ENCODE measurements at regions not wholly inside any gene's neighbourhood (a gene's known extent, or its start where the extent isn't known, plus 50 kb on each side); places are given as distances from the start of the nearest gene placed in this dataset.

DNA sequence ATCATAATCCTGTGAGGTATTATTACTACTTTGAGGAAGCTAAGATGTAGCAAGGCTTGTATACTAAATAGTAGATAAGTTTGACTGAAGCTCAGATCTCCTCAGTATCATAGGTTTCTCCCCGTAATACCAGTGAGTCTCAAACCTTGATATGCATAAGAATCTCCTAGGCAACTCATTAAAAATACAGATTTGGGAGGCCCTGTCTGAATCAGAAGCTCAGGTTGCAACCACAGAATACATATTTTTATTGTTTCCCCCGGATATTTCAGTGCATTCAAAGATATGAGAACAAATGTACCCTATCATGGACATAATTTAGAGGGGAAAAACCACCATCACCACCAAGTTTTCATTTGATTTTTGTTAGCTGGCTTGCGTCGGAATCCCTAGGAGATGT is 242.1 kb upstream of the C2CD4B start (continued):
- no peak for TF ChIP-seq TAF1 (conservative IDR thresholded peaks at IDR 0.05)
- no peak for TF ChIP-seq GABPA (IDR thresholded peaks at IDR 0.05 in 1 of 2, conservative IDR thresholded peaks at IDR 0.05 in 1 of 2)

DNA sequence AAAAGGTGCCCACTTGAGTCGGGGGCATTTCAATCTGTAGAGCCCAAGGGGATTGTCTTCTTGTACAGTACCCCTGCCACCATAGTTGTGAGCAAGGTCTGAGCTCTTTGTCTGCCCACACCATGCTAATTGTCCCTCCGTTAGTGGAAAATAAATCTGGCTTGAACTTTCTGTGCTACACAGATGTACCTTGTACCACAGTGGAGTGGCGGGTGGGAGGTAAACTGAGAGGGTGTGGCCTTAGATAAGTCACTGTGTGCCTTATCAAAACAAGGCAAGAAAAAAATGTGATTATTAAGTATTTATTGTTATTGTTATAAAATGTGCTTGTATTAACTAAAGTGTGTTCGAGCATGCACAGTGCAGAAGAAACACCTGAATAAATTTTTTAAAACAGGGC is 242.9 kb upstream of the C2CD4B start:
- Histone ChIP-seq H3K36me3 (ENCODE audit: control insufficient read depth in 4 of 4, insufficient read depth in 3 of 4, low read depth in 1 of 4, low read length in 3 of 4) (no peaks in the 10 kb centered on the region), H3K4me3 (ENCODE audit: low read depth in 1 of 3, low read length in 3 of 3) (no peak overlapping the region), H3K27ac (ENCODE audit: low read depth in 1 of 2, low read length in 2 of 2) (no peak overlapping the region), H3K27me3 (ENCODE audit: control insufficient read depth in 4 of 4, insufficient read depth in 4 of 4, low read length in 3 of 4) (no peaks in the 10 kb centered on the region), H3K9me3 (ENCODE audit: control insufficient read depth in 4 of 4, low read length in 3 of 4) (no peaks in the 10 kb centered on the region), H3K4me1 (ENCODE audit: control insufficient read depth in 4 of 4, insufficient read depth in 4 of 4, low read length in 3 of 4) (no peaks in the 10 kb centered on the region), H3K9ac (ENCODE audit: low read depth in 1 of 2, low read length in 2 of 2) (no peak overlapping the region)
- no peak for DNase-seq (ENCODE audit: low spot score)
- 90% methylated on average over 4 of the region's 4 CpGs for WGBS
- TF ChIP-seq TAF1 (conservative IDR thresholded peaks at IDR 0.05) (no peak), HNF4G (IDR thresholded peaks at IDR 0.05) (no peak), FOXA2 (IDR thresholded peaks at IDR 0.05) (no peak), HNF4A (conservative IDR thresholded peaks at IDR 0.05) (no peak), SP1 (IDR thresholded peaks at IDR 0.05) (no peak)
- TF ChIP-seq, protein P1, sequence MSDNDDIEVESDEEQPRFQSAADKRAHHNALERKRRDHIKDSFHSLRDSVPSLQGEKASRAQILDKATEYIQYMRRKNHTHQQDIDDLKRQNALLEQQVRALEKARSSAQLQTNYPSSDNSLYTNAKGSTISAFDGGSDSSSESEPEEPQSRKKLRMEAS (IDR thresholded peaks at IDR 0.05) = no peak
- TF ChIP-seq, protein P2, sequence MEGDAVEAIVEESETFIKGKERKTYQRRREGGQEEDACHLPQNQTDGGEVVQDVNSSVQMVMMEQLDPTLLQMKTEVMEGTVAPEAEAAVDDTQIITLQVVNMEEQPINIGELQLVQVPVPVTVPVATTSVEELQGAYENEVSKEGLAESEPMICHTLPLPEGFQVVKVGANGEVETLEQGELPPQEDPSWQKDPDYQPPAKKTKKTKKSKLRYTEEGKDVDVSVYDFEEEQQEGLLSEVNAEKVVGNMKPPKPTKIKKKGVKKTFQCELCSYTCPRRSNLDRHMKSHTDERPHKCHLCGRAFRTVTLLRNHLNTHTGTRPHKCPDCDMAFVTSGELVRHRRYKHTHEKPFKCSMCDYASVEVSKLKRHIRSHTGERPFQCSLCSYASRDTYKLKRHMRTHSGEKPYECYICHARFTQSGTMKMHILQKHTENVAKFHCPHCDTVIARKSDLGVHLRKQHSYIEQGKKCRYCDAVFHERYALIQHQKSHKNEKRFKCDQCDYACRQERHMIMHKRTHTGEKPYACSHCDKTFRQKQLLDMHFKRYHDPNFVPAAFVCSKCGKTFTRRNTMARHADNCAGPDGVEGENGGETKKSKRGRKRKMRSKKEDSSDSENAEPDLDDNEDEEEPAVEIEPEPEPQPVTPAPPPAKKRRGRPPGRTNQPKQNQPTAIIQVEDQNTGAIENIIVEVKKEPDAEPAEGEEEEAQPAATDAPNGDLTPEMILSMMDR (IDR thresholded peaks at IDR 0.05; ENCODE audit: low read depth, low read length, missing input control) = no peak

DNA sequence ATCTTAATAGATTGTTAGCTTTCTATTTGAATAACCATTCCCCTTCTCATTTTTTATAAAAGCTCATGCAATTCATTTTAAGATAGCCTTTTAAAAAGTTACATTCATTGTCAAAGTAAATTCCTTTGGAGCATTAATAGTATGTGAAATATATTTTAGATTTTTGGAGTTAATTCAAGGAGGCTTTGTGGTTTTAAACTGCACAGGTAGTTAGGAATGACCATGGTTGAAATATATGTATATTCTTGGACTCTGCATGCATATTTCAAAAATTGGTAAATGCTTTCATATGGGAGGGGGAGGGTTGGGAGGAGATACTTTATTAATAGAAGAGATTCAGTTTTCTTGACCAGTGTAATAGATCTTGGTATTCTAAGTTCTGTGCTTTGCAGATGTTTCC is 244.4 kb upstream of the C2CD4B start:
- TF ChIP-seq, protein P3, sequence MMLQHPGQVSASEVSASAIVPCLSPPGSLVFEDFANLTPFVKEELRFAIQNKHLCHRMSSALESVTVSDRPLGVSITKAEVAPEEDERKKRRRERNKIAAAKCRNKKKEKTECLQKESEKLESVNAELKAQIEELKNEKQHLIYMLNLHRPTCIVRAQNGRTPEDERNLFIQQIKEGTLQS (IDR thresholded peaks at IDR 0.05) = no peak
- no peak for TF ChIP-seq RAD21 (IDR thresholded peaks at IDR 0.05)
- TF ChIP-seq RXRA (IDR thresholded peaks at IDR 0.05) = no peak
- H3K4me1 ChIP-seq (ENCODE audit: control insufficient read depth in 4 of 4, insufficient read depth in 4 of 4, low read length in 3 of 4) = no peaks in the 10 kb centered on the region
- H3K9me3 ChIP-seq (ENCODE audit: control insufficient read depth in 4 of 4, low read length in 3 of 4) = no peaks in the 10 kb centered on the region
- no peak overlapping the region for H3K27ac ChIP-seq (ENCODE audit: low read depth in 1 of 2, low read length in 2 of 2)
- H3K9ac ChIP-seq (ENCODE audit: low read depth in 1 of 2, low read length in 2 of 2) = no peak overlapping the region
- H3K27me3 ChIP-seq (ENCODE audit: control insufficient read depth in 4 of 4, insufficient read depth in 4 of 4, low read length in 3 of 4) = no peaks in the 10 kb centered on the region
- H3K4me3 ChIP-seq (ENCODE audit: low read depth in 1 of 3, low read length in 3 of 3) = no peak overlapping the region
- no peak for DNase-seq (ENCODE audit: low spot score)
- H3K36me3 ChIP-seq (ENCODE audit: control insufficient read depth in 4 of 4, insufficient read depth in 3 of 4, low read depth in 1 of 4, low read length in 3 of 4) = no peaks in the 10 kb centered on the region

DNA sequence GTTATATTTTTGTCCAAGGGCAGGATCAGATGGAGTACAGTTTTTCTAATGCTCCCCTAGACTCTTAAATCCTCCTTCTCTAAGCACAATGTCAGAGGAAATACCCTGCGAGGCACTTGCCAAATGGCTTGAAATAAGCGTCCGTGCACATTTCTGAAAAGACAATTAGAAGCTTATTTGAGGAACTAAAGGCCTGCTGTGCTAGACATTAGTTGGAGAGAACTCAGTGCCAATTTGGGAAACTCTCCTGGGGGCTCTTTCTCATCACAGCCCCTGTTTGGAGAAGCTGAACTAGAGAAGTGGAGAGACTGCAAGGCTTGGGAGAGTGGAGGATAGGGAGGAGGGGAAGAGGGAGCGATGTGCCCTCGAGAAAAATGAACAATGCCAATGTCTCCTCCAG is 247.6 kb upstream of the C2CD4B start:
- DNase-seq (ENCODE audit: low spot score) = no peak
- 86% methylated on average over 5 of the region's 5 CpGs for WGBS
- no peaks in the 10 kb centered on the region for H3K4me1 ChIP-seq (ENCODE audit: control insufficient read depth in 4 of 4, insufficient read depth in 4 of 4, low read length in 3 of 4)
- TF ChIP-seq RXRA (IDR thresholded peaks at IDR 0.05) (no peak), SP1 (IDR thresholded peaks at IDR 0.05) (no peak), RAD21 (IDR thresholded peaks at IDR 0.05) (no peak), GABPA (IDR thresholded peaks at IDR 0.05 in 1 of 2, conservative IDR thresholded peaks at IDR 0.05 in 1 of 2) (no peak), NR2F2 (IDR thresholded peaks at IDR 0.05) (no peak), FOXA1 (IDR thresholded peaks at IDR 0.05) (no peak), JUND (IDR thresholded peaks at IDR 0.05) (no peak)
- TF ChIP-seq, protein P4, sequence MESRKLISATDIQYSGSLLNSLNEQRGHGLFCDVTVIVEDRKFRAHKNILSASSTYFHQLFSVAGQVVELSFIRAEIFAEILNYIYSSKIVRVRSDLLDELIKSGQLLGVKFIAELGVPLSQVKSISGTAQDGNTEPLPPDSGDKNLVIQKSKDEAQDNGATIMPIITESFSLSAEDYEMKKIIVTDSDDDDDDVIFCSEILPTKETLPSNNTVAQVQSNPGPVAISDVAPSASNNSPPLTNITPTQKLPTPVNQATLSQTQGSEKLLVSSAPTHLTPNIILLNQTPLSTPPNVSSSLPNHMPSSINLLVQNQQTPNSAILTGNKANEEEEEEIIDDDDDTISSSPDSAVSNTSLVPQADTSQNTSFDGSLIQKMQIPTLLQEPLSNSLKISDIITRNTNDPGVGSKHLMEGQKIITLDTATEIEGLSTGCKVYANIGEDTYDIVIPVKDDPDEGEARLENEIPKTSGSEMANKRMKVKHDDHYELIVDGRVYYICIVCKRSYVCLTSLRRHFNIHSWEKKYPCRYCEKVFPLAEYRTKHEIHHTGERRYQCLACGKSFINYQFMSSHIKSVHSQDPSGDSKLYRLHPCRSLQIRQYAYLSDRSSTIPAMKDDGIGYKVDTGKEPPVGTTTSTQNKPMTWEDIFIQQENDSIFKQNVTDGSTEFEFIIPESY (IDR thresholded peaks at IDR 0.05) = no peak
- TF ChIP-seq, protein P1 (IDR thresholded peaks at IDR 0.05) = no peak
- TF ChIP-seq, protein P2 (IDR thresholded peaks at IDR 0.05; ENCODE audit: low read depth, low read length, missing input control) = no peak
- TF ChIP-seq, protein P5, sequence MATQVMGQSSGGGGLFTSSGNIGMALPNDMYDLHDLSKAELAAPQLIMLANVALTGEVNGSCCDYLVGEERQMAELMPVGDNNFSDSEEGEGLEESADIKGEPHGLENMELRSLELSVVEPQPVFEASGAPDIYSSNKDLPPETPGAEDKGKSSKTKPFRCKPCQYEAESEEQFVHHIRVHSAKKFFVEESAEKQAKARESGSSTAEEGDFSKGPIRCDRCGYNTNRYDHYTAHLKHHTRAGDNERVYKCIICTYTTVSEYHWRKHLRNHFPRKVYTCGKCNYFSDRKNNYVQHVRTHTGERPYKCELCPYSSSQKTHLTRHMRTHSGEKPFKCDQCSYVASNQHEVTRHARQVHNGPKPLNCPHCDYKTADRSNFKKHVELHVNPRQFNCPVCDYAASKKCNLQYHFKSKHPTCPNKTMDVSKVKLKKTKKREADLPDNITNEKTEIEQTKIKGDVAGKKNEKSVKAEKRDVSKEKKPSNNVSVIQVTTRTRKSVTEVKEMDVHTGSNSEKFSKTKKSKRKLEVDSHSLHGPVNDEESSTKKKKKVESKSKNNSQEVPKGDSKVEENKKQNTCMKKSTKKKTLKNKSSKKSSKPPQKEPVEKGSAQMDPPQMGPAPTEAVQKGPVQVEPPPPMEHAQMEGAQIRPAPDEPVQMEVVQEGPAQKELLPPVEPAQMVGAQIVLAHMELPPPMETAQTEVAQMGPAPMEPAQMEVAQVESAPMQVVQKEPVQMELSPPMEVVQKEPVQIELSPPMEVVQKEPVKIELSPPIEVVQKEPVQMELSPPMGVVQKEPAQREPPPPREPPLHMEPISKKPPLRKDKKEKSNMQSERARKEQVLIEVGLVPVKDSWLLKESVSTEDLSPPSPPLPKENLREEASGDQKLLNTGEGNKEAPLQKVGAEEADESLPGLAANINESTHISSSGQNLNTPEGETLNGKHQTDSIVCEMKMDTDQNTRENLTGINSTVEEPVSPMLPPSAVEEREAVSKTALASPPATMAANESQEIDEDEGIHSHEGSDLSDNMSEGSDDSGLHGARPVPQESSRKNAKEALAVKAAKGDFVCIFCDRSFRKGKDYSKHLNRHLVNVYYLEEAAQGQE (IDR thresholded peaks at IDR 0.05) = no peak

More for the DNA sequence above, 247.6 kb upstream of the C2CD4B start:
- H3K36me3 ChIP-seq (ENCODE audit: control insufficient read depth in 4 of 4, insufficient read depth in 3 of 4, low read depth in 1 of 4, low read length in 3 of 4) = no peaks in the 10 kb centered on the region
- no peak overlapping the region for H3K4me3 ChIP-seq (ENCODE audit: low read depth in 1 of 3, low read length in 3 of 3)
- H3K27me3 ChIP-seq (ENCODE audit: control insufficient read depth in 4 of 4, insufficient read depth in 4 of 4, low read length in 3 of 4) = no peaks in the 10 kb centered on the region
- H3K27ac ChIP-seq (ENCODE audit: low read depth in 1 of 2, low read length in 2 of 2) = no peak overlapping the region
- H3K9ac ChIP-seq (ENCODE audit: low read depth in 1 of 2, low read length in 2 of 2) = no peak overlapping the region
- H3K9me3 ChIP-seq (ENCODE audit: control insufficient read depth in 4 of 4, low read length in 3 of 4) = no peaks in the 10 kb centered on the region

All from liver (tissue), 8 donors.